H1 (cell line): ENCODE measurements at regions not wholly inside any gene's neighbourhood (a gene's known extent, or its start where the extent isn't known, plus 50 kb on each side); places are given as distances from the start of the nearest gene placed in this dataset.

Experiments
- CTCF ChIA-PET: fragments of 300-600 bp; sonication (Branson Sonifier 250); formaldehyde crosslinking; loops from one replicate; lab custom pipeline; 2021; ENCODE audit not compliant: partially characterized antibody; lab: Charles Lee
- POLR2A ChIA-PET: fragments of 300-600 bp; sonication (Branson Sonifier 250); formaldehyde crosslinking; loops from one replicate; lab custom pipeline; 2021; ENCODE audit warnings: inconsistent platforms; ENCODE audit not compliant: partially characterized antibody; lab: Charles Lee
- DNase-seq, 2 experiments: peaks; one replicate each; pipeline versions ENCODE4 v3.0.0 to v3.0.0-alpha.2; 2010 to 2022; ENCODE audit warnings: low spot score in 2 of 2, low read depth in 1 of 2, mixed read lengths in 1 of 2
- FAIRE-seq: peaks from 2 replicates; lab custom pipeline; 2011; peaks lifted over from hg19 to GRCh38; lab: Jason Lieb, UNC
- H2AFZ ChIP-seq: 2 replicates; pipeline ENCODE4 v1.8.1; 2012; ENCODE audit warnings: low read length, inconsistent platforms
- H2AK5ac ChIP-seq: 2 replicates; pipeline ENCODE4 v1.6.1; 2013; ENCODE audit warnings: low read depth, low read length
- H2BK120ac ChIP-seq: replicated peaks from 2 replicates; pipeline ENCODE3; 2013; ENCODE audit warnings: low read depth, low read length, inconsistent platforms
- H2BK12ac ChIP-seq: 2 replicates; pipeline ENCODE4 v1.6.1; 2013; ENCODE audit warnings: low read depth, low read length
- H2BK15ac ChIP-seq: 2 replicates; pipeline ENCODE4 v1.6.1; 2013; ENCODE audit warnings: low read length
- H2BK20ac ChIP-seq: 2 replicates; pipeline ENCODE4 v1.6.1; 2013; ENCODE audit warnings: low read length
- H2BK5ac ChIP-seq: 2 replicates; pipeline ENCODE4 v1.6.1; 2013; ENCODE audit warnings: low read depth, low read length
- H3K14ac ChIP-seq: 2 replicates; pipeline ENCODE4 v1.6.1; 2013; ENCODE audit warnings: inconsistent platforms; ENCODE audit not compliant: insufficient read length
- H3K18ac ChIP-seq: 2 replicates; pipeline ENCODE4 v1.6.1; 2013; ENCODE audit warnings: low read length; ENCODE audit errors: extremely low read depth
- H3K23ac ChIP-seq: 2 replicates; pipeline ENCODE4 v1.6.1; 2013; ENCODE audit warnings: inconsistent platforms; ENCODE audit not compliant: insufficient read length
- H3K23me2 ChIP-seq: 2 replicates; pipeline ENCODE4 v1.6.1; 2013; ENCODE audit warnings: low read depth, low read length
- H3K27ac ChIP-seq: 2 replicates; pipeline ENCODE4 v1.6.1; 2011; ENCODE audit warnings: low read depth, low read length, inconsistent platforms
- H3K27me3 ChIP-seq, 4 experiments: replicated peaks in 1 of 4; 1 replicate in 1 of 4; 2 replicates in 3 of 4; pipeline versions ENCODE4 v1.6.1 to v1.8.1; 2011 to 2013; ENCODE audit warnings: low read length in 3 of 4, mild to moderate bottlenecking in 3 of 4, inconsistent platforms in 2 of 4, mixed read lengths in 2 of 4, moderate library complexity in 1 of 4; ENCODE audit not compliant: control insufficient read depth in 3 of 4, insufficient read depth in 3 of 4; ENCODE audit errors: extremely low read depth in 1 of 4
- H3K36me3 ChIP-seq, 4 experiments: 2 replicates each; pipeline versions ENCODE4 v1.6.1 to v1.8.1; 2011 to 2013; ENCODE audit warnings: mild to moderate bottlenecking in 4 of 4, low read length in 3 of 4, moderate library complexity in 2 of 4, control low read depth in 1 of 4, inconsistent platforms in 1 of 4; ENCODE audit not compliant: insufficient read depth in 4 of 4, control insufficient read depth in 2 of 4
- H3K4ac ChIP-seq: replicated peaks from 2 replicates; pipeline ENCODE3; 2013; ENCODE audit warnings: low read length, low read depth, mixed read lengths, inconsistent platforms; ENCODE audit not compliant: insufficient read length
- H3K4me1 ChIP-seq, 4 experiments: replicated peaks in 1 of 4; 1 replicate in 1 of 4; 2 replicates in 3 of 4; pipeline versions ENCODE4 v1.6.1 to v1.8.1; 2011 to 2013; ENCODE audit warnings: low read length in 3 of 4, inconsistent platforms in 2 of 4, mixed read lengths in 1 of 4; ENCODE audit not compliant: insufficient read depth in 4 of 4, control insufficient read depth in 3 of 4
- H3K4me2 ChIP-seq, 2 experiments: 2 replicates each; pipeline versions ENCODE4 v1.6.1 to v1.8.1; 2011 to 2013; ENCODE audit warnings: low read depth in 2 of 2, low read length in 2 of 2, control low read depth in 1 of 2, inconsistent platforms in 1 of 2, mild to moderate bottlenecking in 1 of 2; ENCODE audit not compliant: insufficient read depth in 1 of 2
- H3K4me3 ChIP-seq, 4 experiments: fragments of 200-600, 300-600 bp in 1 of 4; sonication (generic), shearing (Covaris generic), sonication (Bioruptor Twin) in 1 of 4; 2 replicates each; pipeline versions ENCODE4 v1.5.1 to v1.8.1; 2011 to 2016; ENCODE audit warnings: low read length in 4 of 4, low read depth in 3 of 4, control low read depth in 2 of 4, inconsistent platforms in 2 of 4, mild to moderate bottlenecking in 2 of 4, mixed read lengths in 1 of 4, moderate library complexity in 1 of 4; ENCODE audit not compliant: insufficient read depth in 2 of 4; ENCODE audit errors: extremely low read depth in 1 of 4
- H3K56ac ChIP-seq: replicated peaks from 2 replicates; pipeline ENCODE3; 2013; ENCODE audit warnings: low read depth, mild to moderate bottlenecking, mixed read lengths, low read length, inconsistent platforms; ENCODE audit not compliant: insufficient read length
- H3K79me1 ChIP-seq: 2 replicates; pipeline ENCODE4 v1.6.1; 2013; ENCODE audit warnings: low read depth, low read length, control low read depth
- H3K79me2 ChIP-seq, 2 experiments: 2 replicates each; pipeline versions ENCODE4 v1.6.1 to v1.8.1; 2012 to 2013; ENCODE audit warnings: low read length in 2 of 2, mild to moderate bottlenecking in 2 of 2, inconsistent platforms in 1 of 2; ENCODE audit not compliant: insufficient read depth in 2 of 2, control insufficient read depth in 1 of 2
- H3K9ac ChIP-seq, 4 experiments: replicated peaks in 1 of 4; 1 replicate in 1 of 4; 2 replicates in 3 of 4; pipeline versions ENCODE4 v1.6.1 to v1.8.1; 2011 to 2013; ENCODE audit warnings: low read depth in 3 of 4, low read length in 3 of 4, control low read depth in 2 of 4, mild to moderate bottlenecking in 2 of 4, moderate library complexity in 2 of 4, inconsistent platforms in 1 of 4; ENCODE audit errors: extremely low read depth in 1 of 4
- H3K9me3 ChIP-seq, 2 experiments: 2 replicates each; pipeline versions ENCODE4 v1.6.1 to v1.8.1; 2012 to 2013; ENCODE audit warnings: mild to moderate bottlenecking in 2 of 2, moderate library complexity in 2 of 2, control low read depth in 1 of 2, inconsistent platforms in 1 of 2, low read depth in 1 of 2, low read length in 1 of 2, mixed read lengths in 1 of 2; ENCODE audit not compliant: insufficient read depth in 2 of 2
- H4K20me1 ChIP-seq, 2 experiments: replicated peaks in 1 of 2; 2 replicates each; pipeline versions ENCODE3 to v1.8.1; 2011 to 2013; ENCODE audit warnings: inconsistent platforms in 2 of 2, low read length in 2 of 2, mild to moderate bottlenecking in 1 of 2; ENCODE audit not compliant: insufficient read depth in 2 of 2, control insufficient read depth in 1 of 2
- H4K5ac ChIP-seq: 2 replicates; pipeline ENCODE4 v1.6.1; 2013; ENCODE audit warnings: low read length, low read depth, mixed read lengths, inconsistent platforms; ENCODE audit not compliant: insufficient read length
- H4K8ac ChIP-seq: 2 replicates; pipeline ENCODE4 v1.8.0; 2013; ENCODE audit warnings: mild to moderate bottlenecking, moderate library complexity, low read length, inconsistent platforms; ENCODE audit not compliant: insufficient read depth; ENCODE audit errors: extremely low read depth
- H4K91ac ChIP-seq: replicated peaks from 2 replicates; pipeline ENCODE3; 2013; ENCODE audit warnings: low read length, mixed read lengths, inconsistent platforms; ENCODE audit not compliant: insufficient read length
- BCL11A ChIP-seq, 2 experiments: IDR thresholded peaks; one replicate each; pipeline ENCODE4 v1.6.1; 2011; ENCODE audit warnings: low read depth in 2 of 2, low read length in 2 of 2, mild to moderate bottlenecking in 2 of 2
- CBX5 ChIP-seq: fragments of 300-800, 300-1000 bp; sonication (generic); IDR thresholded peaks from 2 replicates; pipeline ENCODE4 v1.7.1; 2016; ENCODE audit warnings: antibody characterized with exemption, low read length, low read depth
- CBX8 ChIP-seq: fragments of 300-800, 300-1000 bp; sonication (generic); IDR thresholded peaks from 2 replicates; pipeline ENCODE4 v1.7.1; 2016; ENCODE audit warnings: low read depth, low read length, borderline replicate concordance
- CEBPB ChIP-seq: IDR thresholded peaks from 2 replicates; pipeline ENCODE4 v1.6.1; 2012; ENCODE audit warnings: low read depth, low read length
- CHD2 ChIP-seq: IDR thresholded peaks from 2 replicates; pipeline ENCODE4 v1.6.1; 2012; ENCODE audit warnings: low read length, improper control_type of control experiment
- GABPA ChIP-seq: IDR thresholded peaks from 2 replicates; pipeline ENCODE4 v1.6.1; 2011; ENCODE audit warnings: mild to moderate bottlenecking, low read length, moderate library complexity, borderline replicate concordance; ENCODE audit not compliant: insufficient read depth
- JUN ChIP-seq: IDR thresholded peaks from 2 replicates; pipeline ENCODE4 v1.6.1; 2011; ENCODE audit warnings: low read depth, mild to moderate bottlenecking, improper control_type of control experiment, low read length
- KDM1A ChIP-seq: fragments of 200-600, 300-600 bp; sonication (generic); IDR thresholded peaks from 2 replicates; pipeline ENCODE4 v1.7.1; 2016; ENCODE audit warnings: mild to moderate bottlenecking, low read length, borderline replicate concordance
- KDM5A ChIP-seq: fragments of 200-600 bp; IDR thresholded peaks from 2 replicates; pipeline ENCODE4 v1.7.1; 2012; ENCODE audit warnings: mild to moderate bottlenecking, low read length, inconsistent platforms, mixed read lengths
- RFX5 ChIP-seq: IDR thresholded peaks from 2 replicates; pipeline ENCODE4 v1.6.1; 2011; ENCODE audit warnings: low read depth, low read length, improper control_type of control experiment, borderline replicate concordance
- RNF2 ChIP-seq: fragments of 200-900, 300-1000 bp; sonication (generic); IDR thresholded peaks from 2 replicates; pipeline ENCODE4 v1.7.1; 2016; ENCODE audit warnings: borderline replicate concordance, low read depth, mild to moderate bottlenecking, antibody characterized with exemption, low read length; ENCODE audit not compliant: poor library complexity, severe bottlenecking; ENCODE audit errors: missing control alignments
- SIN3A ChIP-seq, 2 experiments: IDR thresholded peaks in 1 of 2; conservative IDR thresholded peaks in 1 of 2; 2 replicates each; pipeline ENCODE4 v1.6.1; 2011 to 2012; ENCODE audit warnings: low read length in 2 of 2, improper control_type of control experiment in 1 of 2, low read depth in 1 of 2, mild to moderate bottlenecking in 1 of 2
- SP4 ChIP-seq: IDR thresholded peaks from 2 replicates; pipeline ENCODE4 v1.6.1; 2012; ENCODE audit warnings: low read length, inconsistent platforms
- YY1 ChIP-seq: IDR thresholded peaks from 2 replicates; pipeline ENCODE4 v1.6.1; 2011; ENCODE audit warnings: low read depth, mild to moderate bottlenecking, low read length
- ZNF274 ChIP-seq: IDR thresholded peaks from 2 replicates; pipeline ENCODE4 v1.7.0; 2012; ENCODE audit warnings: low read length, borderline replicate concordance; ENCODE audit errors: extremely low read depth
- WGBS, 2 experiments: shearing (Covaris generic) in 1 of 2; methylation state at CpG; one replicate each; pipeline versions ENCODE4 v1.1.6 to v1.1.7; 2013 to 2015; ENCODE audit warnings: low lambda C conversion rate in 2 of 2, mixed read lengths in 2 of 2, inconsistent platforms in 1 of 2, low coverage in 1 of 2, missing lambda C conversion rate in 1 of 2; ENCODE audit not compliant: insufficient replicate concordance in 2 of 2, insufficient coverage in 1 of 2, insufficient read length in 1 of 2; ENCODE audit errors: extremely low coverage in 1 of 2, missing lambda C conversion rate in 1 of 2; 5-methylcytosine and 5-hydroxymethylcytosine counted together

- H3K23ac ChIP-seq: no peak overlapping the region
- ChIA-PET POLR2A (no interaction called here), CTCF (interaction anchor here (0.7 to 9.0 kb wide), 2 partner anchors 9 to 30 kb away, joined by 4 to 76 read pairs; no protein-coding TSS in a partner anchor)
- H3K9me3 ChIP-seq: no peaks in the 10 kb centered on the region
- no peaks in the 10 kb centered on the region for H3K79me1 ChIP-seq
- WGBS, 2 experiments: 71% methylated on average over 5 of the region's 5 CpGs; no CpG with 5 or more reads in 1 of the 2 experiments
- H4K8ac ChIP-seq: no peak overlapping the region
- no peaks in the 10 kb centered on the region for H3K27me3 ChIP-seq
- H4K20me1 ChIP-seq: no peaks in the 10 kb centered on the region
- no peak overlapping the region for H3K18ac ChIP-seq
- H3K4me1 ChIP-seq: peaks cover 3 to 9% (median 5%) of the 10 kb centered on the region in 4 experiments; a peak in 5 of 7 replicates
- no peak overlapping the region for H4K5ac ChIP-seq
- H3K4me3 ChIP-seq: no peak overlapping the region
- 0 out of 2 replicates have a peak overlapping the region, but pooled peaks have one; percentile 8 for H2BK15ac ChIP-seq
- H4K91ac ChIP-seq: no peak overlapping the region
- no peak overlapping the region for H3K4me2 ChIP-seq
- no peaks in the 10 kb centered on the region for H3K79me2 ChIP-seq
- no peak overlapping the region for H3K4ac ChIP-seq
- no peak overlapping the region for H3K14ac ChIP-seq
- 0 out of 2 replicates have a peak overlapping the region, but pooled peaks have one; percentile 18 for H2BK12ac ChIP-seq
- no peak overlapping the region for H3K27ac ChIP-seq
- no peak overlapping the region for H2BK5ac ChIP-seq
- DNase-seq (no peak), FAIRE-seq (no peak)
- H2AFZ ChIP-seq: no peak overlapping the region
- H2BK20ac ChIP-seq: no peak overlapping the region
- no peak overlapping the region for H2BK120ac ChIP-seq
- no peak overlapping the region for H3K56ac ChIP-seq
- H3K9ac ChIP-seq: no peak overlapping the region
- no peak overlapping the region for H2AK5ac ChIP-seq
- no peaks in the 10 kb centered on the region for H3K36me3 ChIP-seq
- no peaks in the 10 kb centered on the region for H3K23me2 ChIP-seq
- no peak for TF ChIP-seq CBX8
- no peak for TF ChIP-seq YY1
- no peak for TF ChIP-seq RNF2
- no peak for TF ChIP-seq RFX5
- no peak for TF ChIP-seq GABPA
- TF ChIP-seq BCL11A (IDR thresholded peaks at IDR 0.05; ENCODE audit: low read depth in 2 of 2, low read length in 2 of 2): no peak
- TF ChIP-seq ZNF274: no peak
- no peak for TF ChIP-seq CBX5
- TF ChIP-seq JUN: no peak
- TF ChIP-seq CHD2: no peak
- TF ChIP-seq KDM5A: no peak
- no peak for TF ChIP-seq SIN3A (conservative IDR thresholded peaks at IDR 0.05 in 1 of 2, IDR thresholded peaks at IDR 0.05 in 1 of 2; ENCODE audit: low read depth in 1 of 2, low read length in 2 of 2)
- TF ChIP-seq KDM1A: no peak
- TF ChIP-seq CEBPB: no peak
- TF ChIP-seq SP4: no peak
Measured at GRCh38 chr16:5482256-5482655, 384.7 kb upstream of the EEF2KMT start.
